T-helper 2 cell (primary cell): ENCODE measurements at regions not wholly inside any gene's neighbourhood (a gene's known extent, or its start where the extent isn't known, plus 50 kb on each side); places are given as distances from the start of the nearest gene placed in this dataset.
"Not testable (repeated sequence)": the region's sequence is repeated elsewhere in the genome, so short reads cannot be mapped to it uniquely, and the experiment has no call there.

Source experiments
- DNase-seq, 5 experiments: peaks; one replicate each; pipeline versions ENCODE4 v3.0.0 to v3.0.0-alpha.2; 2012 to 2022

GRCh38 chr10:28130267-28130666, 131.4 kb upstream of the ODAD2 start:
- no peak for DNase-seq

DNA sequence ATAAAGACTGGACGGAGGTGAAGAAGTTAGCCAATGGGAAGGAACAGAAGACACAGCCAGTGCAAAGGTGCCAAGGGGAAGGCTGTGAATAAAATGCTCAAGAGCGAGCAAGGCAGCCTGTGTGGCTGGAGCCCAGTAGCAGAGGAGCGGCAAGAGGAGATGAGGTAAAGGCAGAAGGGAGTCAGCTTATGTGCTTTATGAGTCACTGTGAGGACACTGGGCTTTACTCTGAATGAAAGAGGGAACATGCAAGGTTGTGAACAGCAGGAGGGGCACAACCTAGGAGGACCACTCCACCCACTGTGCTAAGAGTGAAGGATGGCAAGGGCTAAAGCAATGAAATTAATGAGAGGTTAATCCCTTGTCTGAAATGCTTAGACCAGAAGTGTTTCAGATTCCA, 129.0 kb upstream of the ODAD2 start:
- no peak for DNase-seq

DNA sequence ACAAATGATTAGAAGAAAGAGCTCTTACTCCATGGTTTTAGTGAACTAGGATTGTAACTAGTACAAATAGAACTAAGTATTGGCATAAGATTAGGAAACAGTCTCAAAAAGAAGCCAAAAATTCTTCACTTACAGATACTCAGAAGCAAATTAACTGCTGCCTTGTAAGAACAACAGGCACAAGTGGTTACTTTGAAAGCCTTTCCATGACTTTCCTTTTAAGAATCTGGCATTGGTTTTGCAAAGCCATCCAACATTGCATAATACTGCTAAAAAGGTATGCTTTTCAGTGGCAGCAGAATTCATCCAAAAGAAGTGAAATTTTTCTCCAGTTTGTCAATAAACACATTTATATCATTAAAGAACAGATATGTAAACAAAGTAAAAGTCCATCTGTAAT, 126.8 kb upstream of the ODAD2 start:
- no peak for DNase-seq

GRCh38 chr10:28120795-28121194, 121.9 kb upstream of the ODAD2 start:
- DNase-seq = no peak

- DNase-seq = no peak
Measured at GRCh38 chr10:28120043-28120749, 121.3 kb upstream of the ODAD2 start.

DNA sequence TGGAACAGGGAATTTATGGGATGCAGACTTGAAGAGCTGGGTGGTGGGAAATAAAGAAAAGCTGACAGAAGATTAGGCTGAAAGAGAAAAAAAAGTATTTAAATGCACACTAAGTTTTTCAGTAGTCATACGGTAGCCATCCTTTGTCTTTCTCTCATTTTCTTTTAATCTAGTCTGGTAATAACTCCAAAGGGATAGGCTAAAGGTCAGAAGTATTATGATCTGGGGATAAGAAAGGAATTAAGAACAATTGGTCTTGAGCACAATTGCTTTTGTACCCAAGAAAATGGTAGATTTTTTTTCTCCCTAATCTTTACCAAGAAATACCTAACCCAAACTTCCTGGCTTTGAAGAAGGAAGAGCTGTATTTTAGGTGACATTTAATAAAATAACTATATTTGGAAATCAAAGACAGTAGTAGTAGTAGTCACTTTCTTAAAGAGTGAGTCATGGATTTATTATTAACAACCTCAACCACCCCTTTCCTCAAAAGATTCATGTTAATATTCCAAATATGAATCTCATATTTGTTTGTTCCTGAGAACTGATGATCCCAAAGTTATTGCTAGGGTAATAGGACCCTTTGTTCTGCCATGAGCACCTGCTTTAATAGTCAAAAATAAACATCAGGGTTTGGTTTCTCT, 120.2 kb upstream of the ODAD2 start:
- DNase-seq = no peak

DNA sequence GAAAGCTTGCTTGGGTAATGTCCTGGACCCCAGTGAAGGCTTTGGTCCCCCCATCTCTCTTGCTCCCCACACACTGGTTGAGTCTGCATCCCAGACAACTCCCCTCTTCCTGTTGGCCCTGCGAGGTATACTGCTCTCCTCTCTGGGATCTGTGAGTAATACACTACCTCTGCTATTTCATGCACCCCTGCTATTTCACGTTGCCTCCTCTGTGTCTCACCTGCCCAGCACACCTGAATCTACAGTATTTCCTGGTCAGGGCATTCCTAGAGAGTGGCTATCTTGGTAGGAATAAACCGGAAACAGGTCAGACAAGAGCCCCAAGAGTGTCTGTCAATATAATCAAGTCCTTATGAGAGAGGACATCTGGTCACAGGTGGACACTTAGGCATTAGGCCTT, 114.3 kb upstream of the ODAD2 start:
- no peak for DNase-seq

DNA sequence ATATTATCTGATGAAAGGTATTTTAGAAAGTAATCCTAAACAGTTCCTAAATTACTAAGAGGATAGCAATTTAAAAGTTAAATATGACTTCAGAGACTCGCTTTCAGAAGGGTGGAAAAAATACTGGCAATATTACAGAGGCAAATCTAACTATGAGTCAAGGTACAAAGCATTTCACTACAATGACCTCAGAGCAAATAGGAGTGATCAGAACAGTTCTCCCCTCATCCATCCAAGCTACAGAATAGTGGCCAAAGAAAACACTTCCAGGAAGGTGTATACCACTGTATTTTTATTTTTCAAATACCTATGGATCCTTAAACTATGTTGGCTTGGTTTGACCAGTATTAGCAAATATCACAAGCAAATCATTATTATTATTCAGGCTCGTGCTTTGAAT, 112.8 kb upstream of the ODAD2 start:
- no peak for DNase-seq

DNA sequence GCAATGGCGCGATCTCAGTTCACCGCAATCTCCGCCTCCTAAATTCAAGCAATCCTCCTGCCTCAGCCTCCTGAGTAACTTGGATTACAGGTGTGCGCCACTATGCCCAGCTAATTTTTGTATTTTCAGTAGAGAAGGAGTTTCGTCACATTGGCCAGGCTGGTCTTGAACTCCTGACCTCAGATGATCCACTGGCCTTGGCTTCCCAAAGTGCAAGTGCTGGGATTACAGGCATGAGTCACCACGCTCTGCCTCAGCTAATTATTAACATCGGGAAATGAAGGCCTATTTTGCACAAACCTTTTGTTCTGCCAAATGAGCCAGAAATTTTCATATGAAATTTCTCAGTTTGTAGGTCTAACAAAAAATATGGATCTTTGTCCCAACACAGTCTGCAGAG, 106.7 kb upstream of the ODAD2 start:
- DNase-seq = no peak

DNA sequence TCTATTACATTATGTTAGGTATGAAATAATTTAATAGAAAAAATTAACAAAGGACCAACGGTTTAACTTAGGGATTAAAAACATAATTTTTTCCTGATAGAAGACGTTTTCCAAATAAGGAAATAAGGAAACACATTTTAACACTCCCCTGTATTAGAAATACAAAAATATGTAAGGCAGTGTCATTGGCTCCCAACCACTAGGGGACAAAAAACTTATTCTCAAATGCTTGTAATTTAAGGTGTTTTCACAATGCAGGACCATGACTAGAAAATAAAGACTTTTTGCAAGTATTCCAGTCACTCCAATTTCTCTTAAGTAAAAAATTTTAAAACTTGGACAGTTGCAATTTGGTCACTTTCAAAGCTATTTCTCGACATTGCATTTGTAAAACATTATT, 98.8 kb upstream of the ODAD2 start:
- DNase-seq = no peak

DNA sequence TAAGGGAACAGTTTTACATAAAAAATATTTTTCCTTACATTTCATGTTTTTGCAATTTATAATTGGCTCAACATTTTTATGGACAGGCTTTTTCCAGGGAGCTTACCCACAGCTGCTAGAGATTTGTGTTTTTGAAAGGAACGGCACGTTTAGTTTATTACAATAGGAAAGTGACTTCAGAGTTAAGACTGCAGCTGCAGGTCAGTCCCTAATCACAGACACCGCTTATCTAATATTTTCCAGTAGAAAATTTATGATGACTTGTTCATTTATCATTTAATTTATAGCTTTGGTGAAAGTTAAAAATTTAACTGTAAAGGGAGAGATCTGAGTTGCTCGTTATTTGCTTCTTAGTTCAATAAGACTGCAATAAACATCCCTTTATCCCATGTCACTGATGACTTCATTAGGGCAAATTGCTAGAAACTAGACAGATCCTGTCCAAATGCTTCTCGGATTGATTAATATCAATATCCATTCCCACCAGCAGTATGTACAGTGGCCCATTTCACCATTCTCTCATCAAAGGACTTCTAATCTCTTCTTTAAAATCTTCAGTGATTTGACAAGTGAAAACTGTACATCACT, 97.0 kb upstream of the ODAD2 start:
- no peak for DNase-seq

- no peak for DNase-seq
Measured at GRCh38 chr10:28094121-28094520, 95.2 kb upstream of the ODAD2 start.

DNA sequence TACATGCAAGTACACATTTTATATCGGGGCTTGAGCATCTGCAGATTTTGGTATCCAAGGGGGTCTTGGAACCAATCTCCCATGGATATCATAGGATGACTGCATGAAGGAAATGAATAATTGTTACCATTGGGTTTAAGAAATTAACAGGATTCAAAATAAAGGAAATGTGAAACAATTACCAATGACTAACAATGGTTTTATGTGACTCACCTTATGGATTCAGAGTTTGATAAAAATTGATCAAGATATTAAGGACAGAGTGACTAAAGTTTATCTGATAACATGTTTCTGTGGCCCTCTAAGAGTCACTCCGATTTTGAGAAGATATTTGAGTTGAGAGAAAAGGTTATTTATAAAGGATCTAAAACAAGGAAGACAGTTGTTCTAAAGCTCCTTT, 93.0 kb upstream of the ODAD2 start:
- no peak for DNase-seq

DNA sequence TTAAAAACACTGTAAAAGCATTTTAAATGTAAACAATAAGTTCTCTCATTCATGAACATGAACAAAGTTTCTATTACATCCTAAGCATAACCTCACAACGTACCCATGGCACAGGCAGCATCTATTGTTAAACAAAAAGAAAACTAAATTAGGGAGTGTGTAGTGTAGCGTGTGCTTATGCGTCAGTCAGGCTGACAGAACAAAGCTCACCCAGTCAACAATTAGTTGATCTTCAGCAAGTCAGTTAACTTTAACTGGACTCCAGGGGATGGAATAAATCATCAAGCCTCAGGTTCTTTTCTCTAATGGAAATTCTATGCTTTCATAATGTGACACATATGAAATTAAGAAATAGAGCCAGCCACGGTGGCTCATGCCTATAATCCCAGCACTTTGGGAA, 91.6 kb upstream of the ODAD2 start:
- DNase-seq = no peak

DNA sequence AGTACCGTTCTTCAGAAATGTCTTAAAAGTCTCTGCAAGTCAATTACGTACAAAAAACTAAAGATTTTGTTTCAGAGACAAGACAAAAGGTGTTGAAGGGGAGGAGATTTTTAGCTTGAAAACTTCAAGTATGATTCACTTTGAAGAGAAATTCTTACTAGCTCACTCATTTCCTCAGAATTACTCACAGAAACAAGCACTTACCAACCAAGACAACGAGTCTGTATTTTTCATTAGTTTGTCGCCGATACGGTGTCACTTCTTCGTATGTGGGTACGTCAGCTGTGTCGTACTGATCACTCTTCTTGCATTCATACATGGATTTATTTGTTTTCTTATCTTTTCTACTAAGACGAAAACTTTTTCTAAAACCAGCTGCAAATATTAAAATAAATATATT, 90.6 kb upstream of the ODAD2 start:
- no peak for DNase-seq

- no peak for DNase-seq
Measured at GRCh38 chr10:28087661-28088351, 88.9 kb upstream of the ODAD2 start.

DNA sequence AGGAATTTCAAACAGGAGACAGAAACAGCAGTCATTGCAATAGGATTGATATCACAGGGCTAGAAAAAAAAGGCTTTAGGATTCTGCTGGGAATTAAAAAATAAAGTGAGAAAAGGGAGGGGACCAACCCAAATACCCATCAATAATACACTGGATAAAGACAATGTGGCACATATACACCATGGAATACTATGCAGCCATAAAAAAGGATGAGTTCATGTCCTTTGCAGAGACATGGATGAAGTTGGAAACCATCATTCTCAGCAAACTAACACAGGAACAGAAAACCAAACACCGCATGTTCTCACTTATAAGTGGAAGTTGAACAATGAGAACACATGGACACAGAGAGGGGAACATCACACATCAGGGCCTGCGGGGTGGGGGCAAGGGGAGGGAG, 86.9 kb upstream of the ODAD2 start:
- not testable (repeated sequence) for DNase-seq

GRCh38 chr10:28082885-28083284, 84.0 kb upstream of the ODAD2 start:
- DNase-seq = no peak

GRCh38 chr10:28082316-28082715, 83.4 kb upstream of the ODAD2 start:
- no peak for DNase-seq

DNA sequence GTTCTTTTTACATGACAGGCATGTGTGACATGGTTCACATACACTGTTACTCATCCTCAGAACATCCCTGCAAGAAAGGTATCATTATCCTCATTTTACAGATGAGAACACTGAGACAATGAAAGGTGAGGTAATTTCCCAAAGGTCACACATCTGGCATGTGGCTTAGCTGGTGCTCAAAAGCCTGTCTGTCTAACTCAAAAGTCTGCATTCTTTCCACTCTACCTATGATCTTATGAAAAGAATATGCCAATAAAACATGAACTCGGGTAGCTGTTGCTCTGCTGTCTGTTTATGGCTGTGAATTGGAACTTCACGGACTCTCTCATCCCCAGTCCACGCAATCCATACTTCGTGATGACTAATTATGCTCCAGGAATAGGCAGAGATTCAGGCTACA, 79.0 kb upstream of the ODAD2 start:
- no peak for DNase-seq

DNA sequence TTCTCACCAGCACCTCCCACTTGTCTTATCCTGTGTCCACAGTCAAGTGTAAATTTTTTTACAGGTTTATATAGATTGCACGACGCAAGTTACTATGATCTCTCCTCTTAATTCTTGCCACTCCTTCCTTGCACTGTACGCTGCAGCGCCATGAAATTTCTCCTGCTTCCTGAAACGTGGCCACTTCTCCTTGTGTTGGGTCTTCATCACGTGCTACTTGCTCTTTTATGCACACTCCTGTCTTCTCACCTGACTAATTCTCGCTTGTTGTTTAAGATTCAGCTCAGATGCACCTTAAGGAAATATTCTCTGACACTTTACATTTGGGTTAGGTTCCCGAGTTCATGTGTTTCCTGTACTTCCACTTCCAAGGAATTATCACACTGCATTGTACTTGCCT, 76.5 kb upstream of the ODAD2 start:
- no peak for DNase-seq

DNA sequence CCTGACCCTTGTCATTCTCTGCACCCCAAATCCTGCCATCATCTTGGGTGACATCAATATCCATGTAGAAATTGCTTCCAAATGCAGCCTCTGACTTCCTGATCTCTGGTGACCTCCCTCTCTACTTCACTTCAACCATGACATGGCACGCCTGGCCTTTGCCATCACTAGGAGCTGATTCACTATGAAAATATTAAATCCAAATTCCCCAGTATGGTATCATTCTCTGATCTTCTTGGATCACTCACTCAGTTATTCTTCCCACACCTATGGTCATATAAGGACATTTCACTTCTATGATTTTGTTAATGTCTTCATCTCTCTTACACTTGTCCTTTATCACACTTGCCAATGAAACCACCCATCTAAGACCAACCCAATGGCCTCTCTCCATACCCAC, 73.7 kb upstream of the ODAD2 start:
- DNase-seq = no peak

- no peak for DNase-seq
Measured at GRCh38 chr10:28060031-28060607, 61.2 kb upstream of the ODAD2 start.

GRCh38 chr10:28058746-28059145, 59.9 kb upstream of the ODAD2 start:
- DNase-seq = no peak
